Naive thymus-derived CD4-positive, alpha-beta T cell (primary cell): ENCODE measurements at regions not wholly inside any gene's neighbourhood (a gene's known extent, or its start where the extent isn't known, plus 50 kb on each side); places are given as distances from the start of the nearest gene placed in this dataset.
"Not testable (repeated sequence)": the region's sequence is repeated elsewhere in the genome, so short reads cannot be mapped to it uniquely, and the experiment has no call there.

ENCODE experiments used
- ATAC-seq: fragments of 150-1000 bp; cut with Tn5 transposase; 2 replicates; pipeline ENCODE4 v1.10.0; 2021; ENCODE audit warnings: mild to moderate bottlenecking, moderate library complexity
- CTCF ChIA-PET: fragments of 350-600 bp; sonication (Branson Sonifier 250); formaldehyde crosslinking; loops from one replicate; lab custom pipeline; 2021; ENCODE audit warnings: antibody characterized with exemption; lab: Charles Lee
- POLR2A ChIA-PET: fragments of 350-600 bp; sonication (Branson Sonifier 250); formaldehyde crosslinking; loops from one replicate; lab custom pipeline; 2021; ENCODE audit warnings: antibody characterized with exemption, inconsistent platforms; lab: Charles Lee
- DNase-seq, 9 donors: peaks; one replicate each; pipeline versions ENCODE4 v3.0.0 to v3.0.0-alpha.2; 2020 to 2022; ENCODE audit warnings: mixed read lengths in 1 of 9
- H3K27ac ChIP-seq: one replicate; pipeline ENCODE4 v1.7.0; 2013; ENCODE audit warnings: mild to moderate bottlenecking, low read depth, low read length, moderate library complexity
- H3K27me3 ChIP-seq, 2 donors: one replicate each; pipeline ENCODE4 v1.7.0; 2013; ENCODE audit warnings: low read length in 2 of 2, mild to moderate bottlenecking in 2 of 2, moderate library complexity in 2 of 2; ENCODE audit not compliant: control insufficient read depth in 2 of 2, insufficient read depth in 2 of 2
- H3K36me3 ChIP-seq, 3 experiments: 1 replicate in 2 of 3; 2 replicates in 1 of 3; pipeline ENCODE4 v1.7.0; 2013; ENCODE audit warnings: low read length in 3 of 3, mild to moderate bottlenecking in 3 of 3, moderate library complexity in 1 of 3; ENCODE audit not compliant: insufficient read depth in 3 of 3, control insufficient read depth in 2 of 3
- H3K4me1 ChIP-seq, 2 donors: one replicate each; pipeline ENCODE4 v1.7.0; 2013; ENCODE audit warnings: low read length in 2 of 2, mild to moderate bottlenecking in 2 of 2, moderate library complexity in 1 of 2; ENCODE audit not compliant: control insufficient read depth in 2 of 2, insufficient read depth in 2 of 2
- H3K4me3 ChIP-seq: 2 replicates; pipeline ENCODE4 v1.7.0; 2013; ENCODE audit warnings: mild to moderate bottlenecking, low read length
- H3K9me3 ChIP-seq, 3 experiments: 1 replicate in 2 of 3; 2 replicates in 1 of 3; pipeline ENCODE4 v1.7.0; 2013; ENCODE audit warnings: low read length in 3 of 3; ENCODE audit not compliant: control insufficient read depth in 2 of 3
- H3K27ac Mint-ChIP-seq, 9 donors: one replicate each; pipeline ENCODE4 v1.8.0; 2020 to 2022; ENCODE audit warnings: mixed read lengths in 9 of 9, mild to moderate bottlenecking in 8 of 9, moderate library complexity in 5 of 9, inconsistent platforms in 2 of 9
- H3K27me3 Mint-ChIP-seq, 5 donors: one replicate each; pipeline ENCODE4 v1.8.0; 2021 to 2022; ENCODE audit warnings: mixed read lengths in 5 of 5, mild to moderate bottlenecking in 1 of 5
- H3K36me3 Mint-ChIP-seq, 5 donors: one replicate each; pipeline ENCODE4 v1.8.0; 2020 to 2022; ENCODE audit warnings: mixed read lengths in 5 of 5, mild to moderate bottlenecking in 3 of 5, inconsistent platforms in 1 of 5
- H3K4me1 Mint-ChIP-seq, 7 donors: one replicate each; pipeline ENCODE4 v1.8.0; 2020 to 2022; ENCODE audit warnings: mixed read lengths in 7 of 7, mild to moderate bottlenecking in 3 of 7, inconsistent platforms in 1 of 7
- H3K4me3 Mint-ChIP-seq, 10 donors: one replicate each; pipeline ENCODE4 v1.8.0; 2020 to 2022; ENCODE audit warnings: mild to moderate bottlenecking in 10 of 10, mixed read lengths in 10 of 10, moderate library complexity in 6 of 10, inconsistent platforms in 2 of 10
- H3K9me3 Mint-ChIP-seq, 11 donors: one replicate each; pipeline ENCODE4 v1.8.0; 2020 to 2022; ENCODE audit warnings: mixed read lengths in 11 of 11, mild to moderate bottlenecking in 4 of 11, inconsistent platforms in 1 of 11, moderate library complexity in 1 of 11
- intact Hi-C, 2 donors: fragments of 100-400 bp; cut with micrococcal nuclease; formaldehyde crosslinking; loops; one replicate each; pipeline ENCODE4 v1.15.1; 2023

DNA sequence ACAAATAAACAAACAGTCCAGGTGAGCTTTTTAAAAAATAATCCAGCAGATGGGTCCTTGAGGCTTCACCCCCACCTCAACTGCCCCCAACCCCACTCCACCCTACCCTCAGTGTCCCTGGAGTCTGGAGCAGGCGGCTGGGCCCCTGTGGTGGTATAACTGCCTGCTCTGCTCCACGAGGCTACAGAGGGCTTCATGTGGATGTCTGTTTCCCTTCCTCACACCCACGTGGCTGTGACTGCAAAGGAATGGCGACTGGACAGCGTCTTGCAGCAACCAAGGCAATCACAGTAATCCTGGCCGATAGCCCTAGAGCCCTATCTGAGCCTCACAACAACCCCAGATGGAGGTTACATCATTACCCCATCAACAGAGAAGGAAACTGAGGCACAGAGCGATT lies 76.5 kb downstream of the SLC2A10 start:
- Mint-ChIP-seq H3K27ac (no peak overlapping the region), H3K9me3 (peaks cover 0 to 2% (median 0%) of the 10 kb centered on the region in 11 donors), H3K36me3 (no peaks in the 10 kb centered on the region), H3K27me3 (peaks cover 0 to 27% (median 20%) of the 10 kb centered on the region in 5 donors), H3K4me3 (no peak overlapping the region), H3K4me1 (peaks cover 0 to 5% (median 0%) of the 10 kb centered on the region in 7 donors)
- ChIA-PET POLR2A (no interaction called here), CTCF (no interaction called here)
- intact Hi-C loops = no loop called here
- Histone ChIP-seq H3K27ac (no peak overlapping the region), H3K4me1 (no peaks in the 10 kb centered on the region), H3K9me3 (no peaks in the 10 kb centered on the region), H3K27me3 (no peaks in the 10 kb centered on the region), H3K4me3 (no peak overlapping the region), H3K36me3 (no peaks in the 10 kb centered on the region)
- no peak for DNase-seq
- ATAC-seq = no peak

DNA sequence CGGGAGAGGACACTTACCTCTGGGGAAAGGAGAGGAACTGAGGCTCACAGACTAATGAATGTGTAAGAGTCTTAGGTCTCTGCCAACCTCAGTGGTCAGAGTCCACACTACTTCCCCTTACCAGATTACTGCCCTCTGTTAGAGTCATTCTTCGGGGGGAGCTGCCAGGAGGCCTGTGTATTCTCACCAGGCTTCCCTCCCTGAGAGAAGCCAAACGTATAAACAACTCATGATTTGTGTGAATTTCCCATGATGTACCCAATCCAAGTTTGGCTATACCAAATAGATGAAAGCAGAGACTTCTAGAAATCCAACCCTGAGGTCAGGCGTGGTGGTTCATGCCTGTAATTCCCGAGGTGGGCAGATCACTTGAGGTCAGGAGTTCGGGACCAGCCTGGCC lies 77.1 kb downstream of the SLC2A10 start:
- ChIA-PET POLR2A (no interaction called here), CTCF (no interaction called here)
- Histone ChIP-seq H3K27ac (no peak overlapping the region), H3K36me3 (no peaks in the 10 kb centered on the region), H3K4me1 (no peaks in the 10 kb centered on the region), H3K27me3 (no peaks in the 10 kb centered on the region), H3K9me3 (no peaks in the 10 kb centered on the region), H3K4me3 (no peak overlapping the region)
- Mint-ChIP-seq H3K4me3 (no peak overlapping the region), H3K27me3 (peaks cover 0 to 27% (median 20%) of the 10 kb centered on the region in 5 donors), H3K27ac (no peak overlapping the region), H3K9me3 (peaks cover 0 to 2% (median 0%) of the 10 kb centered on the region in 11 donors), H3K36me3 (no peaks in the 10 kb centered on the region), H3K4me1 (peaks cover 0 to 5% (median 0%) of the 10 kb centered on the region in 7 donors)
- intact Hi-C loops = no loop called here
- DNase-seq (no peak), ATAC-seq (no peak)

DNA sequence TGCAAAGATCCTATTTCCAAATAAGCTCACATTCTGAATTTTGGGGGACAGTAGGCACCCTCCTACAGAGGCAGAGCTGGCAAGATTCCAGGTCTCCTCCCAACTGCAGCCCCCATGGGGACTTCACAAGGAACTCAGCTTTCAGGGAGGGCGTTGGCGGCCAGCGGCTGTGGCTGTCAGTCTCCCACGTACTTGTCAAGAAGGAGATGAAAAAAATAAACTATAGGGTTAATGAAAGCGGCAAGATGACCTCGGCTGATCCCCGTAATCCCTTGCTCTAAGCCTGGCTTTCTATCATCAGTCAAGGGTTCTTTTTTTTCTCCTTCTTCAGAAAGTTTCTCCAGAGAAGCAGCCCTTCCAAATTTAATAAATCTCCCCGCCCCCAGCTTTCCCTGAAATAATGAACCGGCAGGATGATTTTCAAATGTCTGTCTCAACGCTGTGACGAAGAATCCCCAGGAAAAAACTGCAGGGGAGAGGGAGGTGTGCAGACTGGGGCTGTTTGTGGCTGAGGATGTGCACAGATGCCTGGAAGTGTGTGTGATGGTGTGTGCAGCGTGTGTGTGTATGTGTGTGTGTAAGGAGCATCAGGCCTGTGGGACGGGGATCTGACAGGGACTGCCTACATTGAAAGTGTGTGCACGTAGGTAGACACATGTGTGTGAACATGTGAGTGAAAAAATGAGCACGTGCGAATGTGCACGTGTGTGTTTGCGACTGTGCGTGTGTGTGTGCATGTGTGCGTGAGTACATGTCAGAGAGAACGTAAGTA lies 78.7 kb downstream of the SLC2A10 start:
- Mint-ChIP-seq H3K36me3 (no peaks in the 10 kb centered on the region), H3K27me3 (peaks cover 0 to 29% (median 25%) of the 10 kb centered on the region in 5 donors), H3K4me1 (peaks cover 0 to 5% (median 0%) of the 10 kb centered on the region in 7 donors), H3K4me3 (no peak overlapping the region), H3K27ac (no peak overlapping the region), H3K9me3 (peaks cover 0 to 2% (median 0%) of the 10 kb centered on the region in 11 donors)
- intact Hi-C loops = no loop called here
- ATAC-seq = no peak
- ChIA-PET CTCF (no interaction called here), POLR2A (no interaction called here)
- H3K9me3 ChIP-seq = no peaks in the 10 kb centered on the region
- no peak for DNase-seq
- no peaks in the 10 kb centered on the region for H3K36me3 ChIP-seq
- H3K4me3 ChIP-seq = no peak overlapping the region
- no peaks in the 10 kb centered on the region for H3K27me3 ChIP-seq
- H3K27ac ChIP-seq = no peak overlapping the region
- H3K4me1 ChIP-seq = no peaks in the 10 kb centered on the region

DNA sequence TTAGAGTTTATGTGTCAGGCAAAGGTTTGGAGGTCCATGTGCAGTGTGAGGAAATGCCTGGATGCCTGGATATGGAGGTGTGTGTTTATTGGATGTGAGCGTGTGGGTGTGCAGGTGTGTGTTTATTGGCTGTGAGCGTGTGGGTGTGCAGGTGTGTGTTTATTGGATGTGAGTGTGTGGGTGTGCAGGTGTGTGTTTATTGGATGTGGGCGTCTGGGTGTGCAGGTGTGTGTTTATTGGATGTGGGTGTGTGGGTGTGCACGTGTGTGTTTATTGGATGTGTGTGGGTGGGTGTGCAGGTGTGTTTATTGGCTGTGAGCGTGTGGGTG lies 79.3 kb downstream of the SLC2A10 start:
- not testable (repeated sequence) for ATAC-seq

DNA sequence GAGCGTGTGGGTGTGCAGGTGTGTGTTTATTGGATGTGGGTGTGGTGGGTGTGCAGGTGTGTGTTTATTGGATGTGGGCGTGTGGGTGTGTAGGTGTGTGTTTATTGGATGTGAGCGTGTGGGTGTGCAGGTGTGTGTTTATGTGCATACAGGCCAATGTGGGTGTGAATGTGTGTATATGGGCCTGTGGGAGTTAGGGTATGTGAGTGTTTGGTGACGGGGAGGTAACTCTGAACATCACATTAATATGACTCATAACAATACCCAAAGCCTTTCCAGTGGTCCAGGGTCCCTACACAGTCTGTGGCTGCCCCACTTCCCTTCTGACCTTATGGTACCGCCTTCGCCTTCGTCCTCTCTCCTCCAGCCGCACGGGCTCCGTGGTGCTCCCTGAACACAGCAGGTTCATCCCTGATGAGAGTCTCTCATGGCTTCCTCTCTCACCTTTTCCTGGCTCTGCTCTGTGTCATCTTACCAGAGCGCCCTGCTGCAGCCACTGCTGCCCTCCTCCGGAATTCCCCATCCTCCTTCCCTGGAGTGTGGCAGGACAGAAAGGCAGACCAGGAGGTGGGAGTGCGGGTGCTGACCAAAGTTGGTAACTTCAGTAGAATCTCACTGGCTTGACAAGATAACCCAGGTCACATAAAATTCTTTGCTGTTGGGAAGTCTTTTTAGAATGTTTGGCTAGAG lies 80.0 kb downstream of the SLC2A10 start:
- no peaks in the 10 kb centered on the region for H3K36me3 Mint-ChIP-seq
- peaks cover 0 to 28% (median 22%) of the 10 kb centered on the region in 5 donors for H3K27me3 Mint-ChIP-seq
- Histone ChIP-seq H3K27ac (no peak overlapping the region), H3K4me1 (no peaks in the 10 kb centered on the region), H3K4me3 (no peak overlapping the region), H3K36me3 (no peaks in the 10 kb centered on the region), H3K27me3 (no peaks in the 10 kb centered on the region), H3K9me3 (no peaks in the 10 kb centered on the region)
- H3K9me3 Mint-ChIP-seq = peaks cover 0 to 2% (median 0%) of the 10 kb centered on the region in 11 donors
- intact Hi-C loops = no loop called here
- ChIA-PET POLR2A (no interaction called here), CTCF (no interaction called here)
- ATAC-seq (no peak), DNase-seq (no peak)
- H3K4me3 Mint-ChIP-seq = no peak overlapping the region
- H3K4me1 Mint-ChIP-seq = peaks cover 0 to 5% (median 0%) of the 10 kb centered on the region in 7 donors
- no peak overlapping the region for H3K27ac Mint-ChIP-seq

More for the DNA sequence above, 79.3 kb downstream of the SLC2A10 start:
- H3K4me1 ChIP-seq, H3K36me3 ChIP-seq, CTCF ChIA-PET, H3K4me3 ChIP-seq, H3K27ac Mint-ChIP-seq, H3K9me3 ChIP-seq, H3K9me3 Mint-ChIP-seq, H3K4me1 Mint-ChIP-seq, intact Hi-C loops, H3K27me3 ChIP-seq, DNase-seq, POLR2A ChIA-PET, H3K27ac ChIP-seq, H3K36me3 Mint-ChIP-seq, H3K4me3 Mint-ChIP-seq: not testable (repeated sequence)
- peaks cover 0 to 29% (median 22%) of the 10 kb centered on the region in 5 donors for H3K27me3 Mint-ChIP-seq

DNA sequence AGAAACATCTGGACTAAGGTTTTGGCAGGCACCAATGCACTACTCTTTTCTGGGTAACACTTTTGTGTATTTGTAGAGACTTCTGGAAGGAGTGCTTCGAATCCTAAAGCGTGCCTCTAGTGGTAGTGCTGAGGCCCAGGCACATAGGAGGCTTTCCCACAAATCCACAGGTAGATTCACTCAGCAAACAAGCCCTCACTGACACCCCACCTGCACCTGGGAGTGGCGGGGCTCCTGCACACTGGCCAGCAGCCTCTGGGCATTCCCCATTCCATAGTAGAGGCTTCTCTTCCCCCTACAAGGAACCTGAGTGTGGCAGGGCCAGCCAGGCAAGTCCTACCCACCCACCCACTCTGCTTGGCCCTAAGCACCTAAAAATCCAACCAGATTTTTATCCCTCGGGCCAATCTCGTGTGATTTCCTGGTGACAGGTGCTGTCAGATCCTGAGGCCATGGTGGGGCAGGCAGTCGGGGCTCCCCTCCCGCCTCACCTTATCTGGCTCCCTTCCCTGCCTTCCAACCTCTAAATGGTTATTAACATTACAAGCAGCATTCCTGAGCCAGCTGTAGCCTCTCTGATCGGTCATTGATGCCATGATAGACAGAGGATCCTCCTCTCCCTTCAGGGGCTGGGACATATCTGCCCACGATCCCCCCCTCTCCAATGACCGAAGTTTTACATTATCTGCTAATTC lies 82.4 kb downstream of the SLC2A10 start:
- Mint-ChIP-seq H3K27ac (no peak overlapping the region), H3K4me1 (no peaks in the 10 kb centered on the region), H3K27me3 (peaks cover 0 to 22% (median 13%) of the 10 kb centered on the region in 5 donors), H3K4me3 (no peak overlapping the region), H3K36me3 (no peaks in the 10 kb centered on the region), H3K9me3 (peaks cover 0 to 4% (median 0%) of the 10 kb centered on the region in 11 donors)
- Histone ChIP-seq H3K4me1 (no peaks in the 10 kb centered on the region), H3K27me3 (no peaks in the 10 kb centered on the region), H3K4me3 (no peak overlapping the region), H3K36me3 (no peaks in the 10 kb centered on the region), H3K27ac (no peak overlapping the region), H3K9me3 (no peaks in the 10 kb centered on the region)
- intact Hi-C loops = no loop called here
- ChIA-PET CTCF (no interaction called here), POLR2A (no interaction called here)
- no peak for DNase-seq
- ATAC-seq = no peak
